HEK293 (cell line): ENCODE measurements at regions not wholly inside any gene's neighbourhood (a gene's known extent, or its start where the extent isn't known, plus 50 kb on each side); places are given as distances from the start of the nearest gene placed in this dataset.

Experiments
- CTCF ChIA-PET: fragments of 350-600 bp; formaldehyde crosslinking; extraction: SDS; loops from one replicate; lab custom pipeline; 2021; ENCODE audit warnings: antibody characterized with exemption; lab: Yijun Ruan, JAX
- POLR2A ChIA-PET: fragments of 300-600 bp; formaldehyde crosslinking; extraction: SDS; loops from one replicate; lab custom pipeline; 2020; ENCODE audit warnings: antibody characterized with exemption, inconsistent platforms; lab: Yijun Ruan, JAX
- H3K27ac ChIP-seq: fragments of 200-500 bp; sonication (Bioruptor generic); 2 replicates; pipeline ENCODE4 v1.5.1; 2014; ENCODE audit warnings: low read depth, low read length, control low read depth, inconsistent platforms; ENCODE audit errors: extremely low read depth
- H3K36me3 ChIP-seq, 2 experiments: fragments of 200-500 bp in 1 of 2; sonication (Bioruptor generic) in 1 of 2; 1 replicate in 1 of 2; 2 replicates in 1 of 2; pipeline ENCODE4 v1.5.1; 2014 to 2017; ENCODE audit warnings: inconsistent platforms in 2 of 2, low read length in 2 of 2; ENCODE audit not compliant: control insufficient read depth in 2 of 2, insufficient read depth in 1 of 2
- H3K4me1 ChIP-seq: fragments of 200-500 bp; sonication (Bioruptor generic); 2 replicates; pipeline ENCODE4 v1.5.1; 2014; ENCODE audit warnings: mild to moderate bottlenecking, low read length, inconsistent platforms; ENCODE audit not compliant: control insufficient read depth, insufficient read depth
- H3K4me3 ChIP-seq: 2 replicates; pipeline ENCODE4 v1.5.1; 2011; ENCODE audit warnings: low read depth, mild to moderate bottlenecking, control low read depth, low read length, moderate library complexity
- H3K9me3 ChIP-seq: fragments of 200-500 bp; sonication (Bioruptor generic); 2 replicates; pipeline ENCODE4 v1.5.1; 2014; ENCODE audit warnings: low read depth, low read length, inconsistent platforms; ENCODE audit not compliant: control insufficient read depth, insufficient read depth
- BCL11A ChIP-seq: fragments of 450-650 bp; formaldehyde crosslinking; IDR thresholded peaks from 2 replicates; pipeline ENCODE4 v1.5.1; 2016; ENCODE audit warnings: low read depth, missing biosample characterization, missing genetic modification characterization
- HOXD13 ChIP-seq: sonication (generic); formaldehyde crosslinking; IDR thresholded peaks from 2 replicates; pipeline ENCODE4 v1.8.0; 2022; ENCODE audit warnings: missing genetic modification reagents, borderline replicate concordance
- KLF1 ChIP-seq: fragments of 450-650 bp; formaldehyde crosslinking; IDR thresholded peaks from 2 replicates; pipeline ENCODE4 v1.5.1; 2016; ENCODE audit warnings: missing biosample characterization, missing genetic modification characterization
- OSR2 ChIP-seq: fragments of 450-650 bp; formaldehyde crosslinking; IDR thresholded peaks from 2 replicates; pipeline ENCODE4 v1.5.1; 2016; ENCODE audit warnings: missing biosample characterization, missing genetic modification characterization
- PATZ1 ChIP-seq: fragments of 450-650 bp; formaldehyde crosslinking; IDR thresholded peaks from 2 replicates; pipeline ENCODE4 v1.5.1; 2016; ENCODE audit warnings: missing biosample characterization, missing genetic modification characterization
- PRDM4 ChIP-seq: fragments of 450-650 bp; formaldehyde crosslinking; IDR thresholded peaks from 2 replicates; pipeline ENCODE4 v1.5.1; 2017; ENCODE audit warnings: missing biosample characterization, missing genetic modification characterization
- REPIN1 ChIP-seq: fragments of 450-650 bp; formaldehyde crosslinking; IDR thresholded peaks from 2 replicates; pipeline ENCODE4 v1.5.1; 2017; ENCODE audit warnings: missing biosample characterization, missing genetic modification characterization, low read depth
- REST ChIP-seq: fragments of 450-650 bp; formaldehyde crosslinking; IDR thresholded peaks from 2 replicates; pipeline ENCODE4 v1.5.1; 2016; ENCODE audit warnings: missing biosample characterization, missing genetic modification characterization
- SCRT1 ChIP-seq: fragments of 450-650 bp; formaldehyde crosslinking; IDR thresholded peaks from 2 replicates; pipeline ENCODE4 v1.5.1; 2016; ENCODE audit warnings: missing biosample characterization, missing genetic modification characterization, borderline replicate concordance
- TCF7L2 ChIP-seq: IDR thresholded peaks from 2 replicates; pipeline ENCODE4 v1.6.1; 2011; ENCODE audit warnings: low read depth, mild to moderate bottlenecking, inconsistent platforms, low read length, moderate library complexity, borderline replicate concordance
- WT1 ChIP-seq: fragments of 450-650 bp; formaldehyde crosslinking; IDR thresholded peaks from 2 replicates; pipeline ENCODE4 v1.5.1; 2016; ENCODE audit warnings: missing biosample characterization, missing genetic modification characterization
- ZBTB21 ChIP-seq: fragments of 450-650 bp; formaldehyde crosslinking; IDR thresholded peaks from 2 replicates; pipeline ENCODE4 v1.5.1; 2017; ENCODE audit warnings: missing biosample characterization, missing genetic modification characterization
- ZBTB8A ChIP-seq: fragments of 450-650 bp; formaldehyde crosslinking; IDR thresholded peaks from 2 replicates; pipeline ENCODE4 v1.5.1; 2016; ENCODE audit warnings: missing biosample characterization, missing genetic modification characterization
- ZFP3 ChIP-seq: fragments of 450-650 bp; formaldehyde crosslinking; IDR thresholded peaks from 2 replicates; pipeline ENCODE4 v1.5.1; 2016; ENCODE audit warnings: low read depth, missing biosample characterization, missing genetic modification characterization
- ZNF19 ChIP-seq: fragments of 450-650 bp; formaldehyde crosslinking; IDR thresholded peaks from 2 replicates; pipeline ENCODE4; 2016; ENCODE audit warnings: missing biosample characterization, missing genetic modification characterization, low read depth
- ZNF223 ChIP-seq: fragments of 450-650 bp; formaldehyde crosslinking; IDR thresholded peaks from 2 replicates; pipeline ENCODE4 v1.5.1; 2016; ENCODE audit warnings: missing biosample characterization, missing genetic modification characterization
- ZNF24 ChIP-seq: fragments of 450-650 bp; formaldehyde crosslinking; IDR thresholded peaks from 2 replicates; pipeline ENCODE4 v1.5.1; 2016; ENCODE audit warnings: missing biosample characterization, missing genetic modification characterization
- ZNF26 ChIP-seq: fragments of 450-650 bp; formaldehyde crosslinking; IDR thresholded peaks from 2 replicates; pipeline ENCODE4 v1.5.1; 2016; ENCODE audit warnings: missing biosample characterization, missing genetic modification characterization
- ZNF311 ChIP-seq: fragments of 450-650 bp; formaldehyde crosslinking; IDR thresholded peaks from 2 replicates; pipeline ENCODE4 v1.5.1; 2017; ENCODE audit warnings: missing biosample characterization, missing genetic modification characterization, borderline replicate concordance
- ZNF404 ChIP-seq: fragments of 450-650 bp; formaldehyde crosslinking; IDR thresholded peaks from 2 replicates; pipeline ENCODE4 v1.5.1; 2017; ENCODE audit warnings: missing biosample characterization, missing genetic modification characterization
- ZNF433 ChIP-seq: fragments of 450-650 bp; formaldehyde crosslinking; IDR thresholded peaks from 2 replicates; pipeline ENCODE4 v1.5.1; 2016; ENCODE audit warnings: missing biosample characterization, missing genetic modification characterization, low read depth
- ZNF560 ChIP-seq: fragments of 450-650 bp; formaldehyde crosslinking; IDR thresholded peaks from 2 replicates; pipeline ENCODE4 v1.5.1; 2017; ENCODE audit warnings: missing biosample characterization, missing genetic modification characterization, borderline replicate concordance
- ZNF777 ChIP-seq: fragments of 450-650 bp; formaldehyde crosslinking; IDR thresholded peaks from 2 replicates; pipeline ENCODE4 v1.5.1; 2017; ENCODE audit warnings: missing biosample characterization, missing genetic modification characterization, borderline replicate concordance

DNA sequence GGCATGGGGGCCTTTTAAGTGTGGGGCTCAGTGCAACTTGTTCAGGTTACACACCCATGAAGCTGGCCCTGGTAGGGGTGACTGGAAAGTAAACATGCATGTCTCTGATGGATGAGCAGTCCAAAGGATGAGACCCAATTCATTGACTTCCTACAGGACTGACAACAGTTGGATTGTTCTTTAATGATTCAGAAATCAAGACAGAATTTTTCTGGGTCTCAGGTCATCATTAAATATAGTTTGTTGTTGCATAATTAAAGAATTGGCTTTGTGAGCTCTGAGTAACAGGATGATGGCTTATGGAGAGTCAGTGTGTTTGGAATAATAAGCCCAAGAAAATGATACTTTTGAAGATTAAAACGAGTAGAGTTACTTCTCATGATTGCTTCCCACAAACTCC lies 604.2 kb upstream of the CLINT1 start:
- Histone ChIP-seq H3K9me3 (no peaks in the 10 kb centered on the region), H3K27ac (no peak overlapping the region), H3K36me3 (no peaks in the 10 kb centered on the region), H3K4me1 (peaks cover 7% of the 10 kb centered on the region), H3K4me3 (no peak overlapping the region)
- ChIA-PET CTCF (interaction anchor here (0.7 to 1.1 kb wide), 2 partner anchors 10 to 155 kb away, joined by 3 read pairs; no protein-coding TSS in a partner anchor), POLR2A (no interaction called here)
- no peak for TF ChIP-seq TCF7L2
- no peak for TF ChIP-seq PATZ1 (tag by site-specific recombination)
- TF ChIP-seq ZNF26 (tag by site-specific recombination) = no peak
- TF ChIP-seq ZBTB8A = no peak
- no peak for TF ChIP-seq SCRT1
- TF ChIP-seq WT1 (tag by site-specific recombination) = no peak

- H3K4me3 ChIP-seq = no peak overlapping the region
- peaks cover 7% of the 10 kb centered on the region for H3K4me1 ChIP-seq
- CTCF ChIA-PET = interaction anchor here (1.1 kb wide), 1 partner anchor 9 kb away, joined by 3 read pairs; no protein-coding TSS in a partner anchor
- no peaks in the 10 kb centered on the region for H3K36me3 ChIP-seq
- H3K27ac ChIP-seq = no peak overlapping the region
- TF ChIP-seq REST (tag by site-specific recombination) (no peak), ZNF311 (tag by site-specific recombination) (no peak), ZBTB21 (no peak), ZNF560 (tag by site-specific recombination) (no peak), REPIN1 (tag by site-specific recombination) (no peak), ZBTB8A (no peak), ZNF777 (tag by site-specific recombination) (no peak), ZNF404 (tag by site-specific recombination) (no peak), ZNF19 (tag by site-specific recombination) (no peak), ZFP3 (tag by site-specific recombination) (no peak), ZNF223 (no peak), PRDM4 (tag by site-specific recombination) (no peak), KLF1 (no peak), BCL11A (tag by site-specific recombination) (no peak), ZNF433 (tag by site-specific recombination) (no peak), OSR2 (no peak), ZNF24 (tag by site-specific recombination) (no peak), HOXD13 (no peak)
- POLR2A ChIA-PET = no interaction called here
- no peaks in the 10 kb centered on the region for H3K9me3 ChIP-seq
Measured at GRCh38 chr5:158462349-158463114, 603.6 kb upstream of the CLINT1 start.
